Upper lobe of left lung (tissue), 4 donors: ENCODE measurements at regions not wholly inside any gene's neighbourhood (a gene's known extent, or its start where the extent isn't known, plus 50 kb on each side); places are given as distances from the start of the nearest gene placed in this dataset.

Source experiments
- CTCF ChIP-seq, 6 experiments: fragments of 450-650 bp in 4 of 6; fragments of 200-600 bp in 2 of 6; sonication (generic) in 2 of 6; IDR thresholded peaks; one replicate each; pipeline ENCODE4 v1.5.1; 2016 to 2019; ENCODE audit warnings: antibody characterized with exemption in 6 of 6
- POLR2A ChIP-seq, 4 donors: fragments of 450-650 bp; IDR thresholded peaks; one replicate each; pipeline ENCODE4 v1.5.1; 2016 to 2017; ENCODE audit warnings: antibody characterized with exemption in 4 of 4, mild to moderate bottlenecking in 2 of 4
- POLR2AphosphoS5 ChIP-seq, 2 donors: sonication (generic); formaldehyde crosslinking; IDR thresholded peaks; one replicate each; pipeline ENCODE4 v1.5.1; 2017; ENCODE audit warnings: antibody characterized with exemption in 2 of 2

GRCh38 chr17:51347851-51348584, 87.7 kb downstream of the UTP18 start:
- TF ChIP-seq CTCF (IDR thresholded peaks at IDR 0.05), result no peak
- TF ChIP-seq POLR2A (IDR thresholded peaks at IDR 0.05), result no peak
- no peak for TF ChIP-seq POLR2AphosphoS5 (IDR thresholded peaks at IDR 0.05)
